ENCODE measurements at regions not wholly inside any gene's neighbourhood (a gene's known extent, or its start where the extent isn't known, plus 50 kb on each side); places are given as distances from the start of the nearest gene placed in this dataset.
"Not testable (repeated sequence)": the region's sequence is repeated elsewhere in the genome, so short reads cannot be mapped to it uniquely, and the experiment has no call there.

DNA sequence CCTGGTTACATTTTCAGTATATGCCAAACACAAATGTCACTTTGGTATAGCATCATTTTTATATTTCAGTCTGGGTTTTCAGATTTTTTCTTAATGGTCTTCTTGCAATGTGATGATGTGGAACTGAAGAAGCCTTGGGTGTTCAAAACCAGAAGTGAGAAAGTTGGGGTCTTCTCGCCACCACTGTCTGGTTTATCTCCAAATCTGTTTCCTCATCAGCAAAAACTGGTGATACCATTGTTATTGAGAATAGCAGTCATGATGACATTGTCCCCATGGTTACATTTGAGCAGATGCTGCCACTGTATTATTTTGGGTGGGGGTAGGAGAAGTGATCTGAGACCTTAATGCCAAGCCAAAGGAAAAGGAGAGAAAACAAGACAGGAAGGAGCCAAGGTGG is 85.9 kb upstream of the MAP3K1 start:
- Histone ChIP-seq H3K4me3 (ENCODE audit: low read length) (no peak overlapping the region), H3K27ac (ENCODE audit: low read length) (no peak overlapping the region), H3K36me3 (ENCODE audit: control insufficient read depth, low read depth, low read length) (no peaks in the 10 kb centered on the region), H3K9ac (ENCODE audit: low read length) (no peak overlapping the region), H3K27me3 (ENCODE audit: control insufficient read depth, insufficient read depth, low read length) (no peaks in the 10 kb centered on the region), H3K9me3 (ENCODE audit: control insufficient read depth, low read depth, low read length) (no peaks in the 10 kb centered on the region), H3K4me1 (ENCODE audit: control insufficient read depth, low read depth, low read length) (peaks cover 14% of the 10 kb centered on the region)

DNA sequence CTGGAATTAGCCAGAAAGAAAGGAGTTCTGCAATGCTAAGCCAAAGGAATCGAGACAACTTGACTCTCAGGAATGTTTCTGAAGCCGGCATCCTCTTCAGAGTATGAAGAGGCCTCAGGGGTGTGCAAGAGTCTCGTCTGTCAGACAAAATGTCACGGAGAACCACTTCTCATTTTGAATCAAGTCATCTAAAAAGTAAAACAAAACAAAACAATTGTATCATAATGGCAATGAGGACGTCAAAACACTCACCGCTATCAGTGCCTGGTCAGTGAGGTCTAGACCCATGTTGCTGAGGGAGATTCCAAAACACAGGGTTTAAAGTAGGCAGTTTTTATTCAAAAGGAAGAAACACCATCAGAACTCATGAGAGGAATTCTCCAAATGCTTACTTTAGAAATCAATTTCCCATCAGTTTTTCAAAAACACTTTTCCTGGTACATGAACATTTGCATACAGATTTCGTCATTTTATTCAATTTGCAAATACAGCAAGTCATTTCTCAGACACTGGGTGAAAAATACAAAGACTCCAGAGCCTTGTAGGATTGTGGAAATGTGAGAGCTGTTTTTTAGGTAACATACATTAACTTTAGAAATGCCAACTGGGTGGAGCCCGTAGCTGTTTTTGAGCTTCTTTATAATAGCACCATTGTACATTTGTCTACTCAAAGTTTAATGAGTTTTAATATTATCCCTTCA is 89.5 kb upstream of the MAP3K1 start:
- Histone ChIP-seq H3K27me3 (ENCODE audit: control insufficient read depth, insufficient read depth, low read length) (no peaks in the 10 kb centered on the region), H3K9me3 (ENCODE audit: control insufficient read depth, low read depth, low read length) (no peaks in the 10 kb centered on the region), H3K9ac (ENCODE audit: low read length) (no peak overlapping the region), H3K4me1 (ENCODE audit: control insufficient read depth, low read depth, low read length) (no peaks in the 10 kb centered on the region), H3K27ac (ENCODE audit: low read length) (no peak overlapping the region), H3K4me3 (ENCODE audit: low read length) (no peak overlapping the region), H3K36me3 (ENCODE audit: control insufficient read depth, low read depth, low read length) (no peaks in the 10 kb centered on the region)

GRCh38 chr5:56724857-56725256 is 90.5 kb upstream of the MAP3K1 start:
- not testable (repeated sequence) for H3K27me3 ChIP-seq (ENCODE audit: control insufficient read depth, insufficient read depth, low read length); H3K4me1 ChIP-seq (ENCODE audit: control insufficient read depth, low read depth, low read length); H3K9me3 ChIP-seq (ENCODE audit: control insufficient read depth, low read depth, low read length); H3K36me3 ChIP-seq (ENCODE audit: control insufficient read depth, low read depth, low read length); H3K9ac ChIP-seq (ENCODE audit: low read length); H3K27ac ChIP-seq (ENCODE audit: low read length); H3K4me3 ChIP-seq (ENCODE audit: low read length)

DNA sequence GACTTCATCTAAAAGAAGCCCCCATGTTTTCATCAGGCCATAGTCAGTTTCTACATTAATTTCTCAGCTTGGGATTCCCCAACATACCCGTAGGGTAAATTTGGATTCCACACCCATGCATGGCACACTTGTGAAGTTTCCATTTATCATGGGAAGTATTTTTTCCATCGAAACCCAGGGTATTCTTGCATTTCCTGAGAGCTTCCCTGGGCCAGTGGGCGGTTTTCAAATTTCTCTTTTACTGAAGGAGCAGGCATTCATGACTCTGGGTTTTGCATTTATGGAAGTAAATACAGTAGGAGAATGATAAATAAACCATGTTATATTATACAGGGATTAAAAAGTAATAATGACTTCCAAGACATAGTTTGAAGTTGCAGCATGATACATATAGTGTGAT is 93.0 kb upstream of the MAP3K1 start:
- Histone ChIP-seq H3K27me3 (ENCODE audit: control insufficient read depth, insufficient read depth, low read length) (no peaks in the 10 kb centered on the region), H3K9me3 (ENCODE audit: control insufficient read depth, low read depth, low read length) (no peaks in the 10 kb centered on the region), H3K36me3 (ENCODE audit: control insufficient read depth, low read depth, low read length) (no peaks in the 10 kb centered on the region), H3K4me3 (ENCODE audit: low read length) (no peak overlapping the region), H3K27ac (ENCODE audit: low read length) (no peak overlapping the region), H3K9ac (ENCODE audit: low read length) (no peak overlapping the region), H3K4me1 (ENCODE audit: control insufficient read depth, low read depth, low read length) (no peaks in the 10 kb centered on the region)

DNA sequence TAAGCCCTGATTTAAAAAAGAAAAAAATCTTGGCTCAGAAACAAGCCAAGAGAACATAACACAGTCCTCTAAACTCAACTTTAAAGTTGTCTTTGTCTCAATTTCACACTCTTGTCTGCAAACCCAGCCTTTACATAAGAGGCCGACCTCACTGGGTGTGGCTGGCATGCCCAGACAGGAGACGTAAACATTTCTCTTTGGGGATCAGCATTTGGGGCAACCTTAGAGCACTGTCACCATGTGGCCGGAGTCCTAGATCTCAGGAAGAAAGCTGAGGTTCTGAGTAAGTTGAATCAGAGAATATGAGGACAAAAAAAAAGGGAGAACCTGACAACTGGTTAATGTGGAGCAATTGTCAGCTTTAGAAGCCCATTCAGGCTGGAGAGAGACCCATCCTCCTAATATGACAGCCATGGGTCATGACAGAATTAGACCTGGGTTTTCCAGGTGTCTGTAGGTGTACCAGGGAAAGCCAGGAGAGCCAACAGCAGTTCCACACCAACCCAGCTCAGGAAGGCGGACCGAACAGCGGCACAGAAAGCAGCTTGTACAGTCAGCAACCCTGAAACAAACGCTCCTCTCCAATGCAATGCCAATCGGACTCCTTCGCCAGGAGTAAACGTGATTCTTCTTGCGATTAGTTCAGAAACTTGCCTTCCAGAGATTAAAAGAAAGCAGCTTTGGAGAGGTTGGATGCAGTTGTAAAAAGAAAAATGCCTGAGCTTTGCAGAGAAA is 97.9 kb upstream of the MAP3K1 start:
- Histone ChIP-seq H3K9me3 (ENCODE audit: control insufficient read depth, low read depth, low read length) (no peaks in the 10 kb centered on the region), H3K9ac (ENCODE audit: low read length) (no peak overlapping the region), H3K27ac (ENCODE audit: low read length) (no peak overlapping the region), H3K4me3 (ENCODE audit: low read length) (no peak overlapping the region), H3K27me3 (ENCODE audit: control insufficient read depth, insufficient read depth, low read length) (no peaks in the 10 kb centered on the region), H3K4me1 (ENCODE audit: control insufficient read depth, low read depth, low read length) (peaks cover 17% of the 10 kb centered on the region), H3K36me3 (ENCODE audit: control insufficient read depth, low read depth, low read length) (no peaks in the 10 kb centered on the region)

DNA sequence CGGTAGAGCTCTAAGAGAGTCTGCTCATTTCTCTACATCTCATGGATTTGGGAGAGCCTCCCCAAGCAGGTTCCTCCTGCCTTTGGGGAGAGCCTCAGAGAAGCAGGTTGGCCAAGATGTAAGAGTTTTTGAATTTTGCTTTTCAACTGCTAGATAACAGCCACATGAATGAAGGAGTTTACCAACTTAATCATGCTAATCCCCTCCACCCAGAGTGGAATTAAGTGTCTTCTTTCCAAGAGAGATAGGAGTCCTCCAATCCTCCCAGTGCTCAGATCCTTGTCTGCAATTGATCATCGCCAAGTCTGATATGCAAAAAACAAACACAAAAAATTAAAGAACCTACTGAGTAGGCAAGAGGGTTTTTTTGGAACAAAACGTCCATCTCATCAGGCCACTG is 99.4 kb upstream of the MAP3K1 start:
- H3K4me1 ChIP-seq (ENCODE audit: control insufficient read depth, low read depth, low read length), result peaks cover 17% of the 10 kb centered on the region
- H3K27me3 ChIP-seq (ENCODE audit: control insufficient read depth, insufficient read depth, low read length), result no peaks in the 10 kb centered on the region
- no peak overlapping the region for H3K27ac ChIP-seq (ENCODE audit: low read length)
- H3K36me3 ChIP-seq (ENCODE audit: control insufficient read depth, low read depth, low read length), result no peaks in the 10 kb centered on the region
- no peak overlapping the region for H3K9ac ChIP-seq (ENCODE audit: low read length)
- H3K9me3 ChIP-seq (ENCODE audit: control insufficient read depth, low read depth, low read length), result no peaks in the 10 kb centered on the region
- no peak overlapping the region for H3K4me3 ChIP-seq (ENCODE audit: low read length)

GRCh38 chr5:56712895-56713591 is 102.3 kb upstream of the MAP3K1 start:
- no peak overlapping the region for H3K4me3 ChIP-seq (ENCODE audit: low read length)
- no peaks in the 10 kb centered on the region for H3K36me3 ChIP-seq (ENCODE audit: control insufficient read depth, low read depth, low read length)
- no peak overlapping the region for H3K9ac ChIP-seq (ENCODE audit: low read length)

DNA sequence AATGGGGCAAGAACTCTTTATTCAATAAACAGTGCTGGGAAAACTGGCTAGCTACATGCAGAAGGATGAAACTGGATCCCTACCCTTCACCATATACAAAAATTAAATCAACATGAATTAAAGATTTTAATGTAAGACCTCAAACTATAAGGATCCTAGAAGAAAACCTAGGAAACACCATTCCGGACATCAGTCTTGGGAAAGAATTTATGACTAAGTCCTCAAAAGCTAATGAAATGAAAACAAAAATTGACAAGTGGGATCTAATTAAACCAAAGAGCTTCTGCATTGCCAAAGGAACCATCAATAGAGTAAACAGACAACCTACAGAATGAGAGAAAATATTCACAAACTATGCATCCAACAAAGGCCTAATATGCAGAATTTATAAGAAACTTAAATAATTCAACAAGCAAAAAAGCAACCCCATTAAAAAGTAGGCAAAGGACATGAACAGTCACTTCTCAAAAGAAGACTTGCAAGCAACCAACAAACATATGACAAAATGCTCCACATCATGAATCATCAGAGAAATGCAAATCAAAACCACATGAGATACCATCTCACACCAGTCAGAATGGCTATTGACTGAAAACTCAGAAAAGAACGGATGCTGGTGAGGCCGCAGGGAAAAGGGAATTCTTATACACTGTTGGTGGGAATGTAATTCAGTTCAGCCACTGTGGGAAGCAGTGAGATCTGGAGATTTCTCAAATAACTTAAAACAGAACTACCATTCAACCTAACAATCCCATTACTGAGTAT is 104.3 kb upstream of the MAP3K1 start:
- Histone ChIP-seq H3K9me3 (ENCODE audit: control insufficient read depth, low read depth, low read length) (no peaks in the 10 kb centered on the region), H3K9ac (ENCODE audit: low read length) (no peak overlapping the region), H3K36me3 (ENCODE audit: control insufficient read depth, low read depth, low read length) (no peaks in the 10 kb centered on the region), H3K27me3 (ENCODE audit: control insufficient read depth, insufficient read depth, low read length) (no peaks in the 10 kb centered on the region), H3K4me3 (ENCODE audit: low read length) (no peak overlapping the region), H3K4me1 (ENCODE audit: control insufficient read depth, low read depth, low read length) (peaks cover 16% of the 10 kb centered on the region), H3K27ac (ENCODE audit: low read length) (no peak overlapping the region)

More at GRCh38 chr5:56712895-56713591, 102.3 kb upstream of the MAP3K1 start:
- Histone ChIP-seq H3K4me1 (ENCODE audit: control insufficient read depth, low read depth, low read length) (peaks cover 17% of the 10 kb centered on the region), H3K27me3 (ENCODE audit: control insufficient read depth, insufficient read depth, low read length) (no peaks in the 10 kb centered on the region), H3K27ac (ENCODE audit: low read length) (no peak overlapping the region), H3K9me3 (ENCODE audit: control insufficient read depth, low read depth, low read length) (no peaks in the 10 kb centered on the region)

DNA sequence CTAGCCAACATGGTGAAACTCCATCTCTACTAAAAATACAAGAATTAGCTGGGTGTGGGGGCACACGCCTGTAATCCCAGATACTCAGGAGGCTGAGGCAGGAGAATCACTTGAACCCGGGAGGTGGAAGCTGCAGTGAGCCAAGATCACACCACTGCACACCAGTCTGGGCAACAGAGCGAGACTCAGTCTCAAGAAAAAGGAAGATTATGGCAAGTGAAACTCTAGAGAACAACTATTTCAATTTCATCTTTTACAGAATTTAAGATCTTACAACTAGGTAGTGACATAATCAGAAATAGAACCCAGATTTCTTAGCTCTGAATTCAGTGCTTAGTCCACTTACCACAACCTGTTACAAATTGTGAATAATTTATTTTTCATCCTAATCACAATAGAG is 108.8 kb upstream of the MAP3K1 start:
- no peaks in the 10 kb centered on the region for H3K9me3 ChIP-seq (ENCODE audit: control insufficient read depth, low read depth, low read length)
- H3K4me3 ChIP-seq (ENCODE audit: low read length), result no peak overlapping the region
- H3K27ac ChIP-seq (ENCODE audit: low read length), result no peak overlapping the region
- no peak overlapping the region for H3K9ac ChIP-seq (ENCODE audit: low read length)
- no peaks in the 10 kb centered on the region for H3K27me3 ChIP-seq (ENCODE audit: control insufficient read depth, insufficient read depth, low read length)
- no peaks in the 10 kb centered on the region for H3K4me1 ChIP-seq (ENCODE audit: control insufficient read depth, low read depth, low read length)
- no peaks in the 10 kb centered on the region for H3K36me3 ChIP-seq (ENCODE audit: control insufficient read depth, low read depth, low read length)

GRCh38 chr5:56705217-56705616 is 110.1 kb upstream of the MAP3K1 start:
- no peak overlapping the region for H3K27ac ChIP-seq (ENCODE audit: low read length)
- H3K9ac ChIP-seq (ENCODE audit: low read length), result no peak overlapping the region
- no peaks in the 10 kb centered on the region for H3K9me3 ChIP-seq (ENCODE audit: control insufficient read depth, low read depth, low read length)
- H3K36me3 ChIP-seq (ENCODE audit: control insufficient read depth, low read depth, low read length), result no peaks in the 10 kb centered on the region
- H3K27me3 ChIP-seq (ENCODE audit: control insufficient read depth, insufficient read depth, low read length), result no peaks in the 10 kb centered on the region
- no peak overlapping the region for H3K4me3 ChIP-seq (ENCODE audit: low read length)
- peaks cover 2% of the 10 kb centered on the region for H3K4me1 ChIP-seq (ENCODE audit: control insufficient read depth, low read depth, low read length)

GRCh38 chr5:56703952-56704351 is 111.4 kb upstream of the MAP3K1 start:
- Histone ChIP-seq H3K27ac (ENCODE audit: low read length) (no peak overlapping the region), H3K27me3 (ENCODE audit: control insufficient read depth, insufficient read depth, low read length) (no peaks in the 10 kb centered on the region)

More at GRCh38 chr5:56703952-56704351, 111.4 kb upstream of the MAP3K1 start:
- Histone ChIP-seq H3K9me3 (ENCODE audit: control insufficient read depth, low read depth, low read length) (no peaks in the 10 kb centered on the region), H3K36me3 (ENCODE audit: control insufficient read depth, low read depth, low read length) (no peaks in the 10 kb centered on the region), H3K9ac (ENCODE audit: low read length) (no peak overlapping the region), H3K4me3 (ENCODE audit: low read length) (no peak overlapping the region), H3K4me1 (ENCODE audit: control insufficient read depth, low read depth, low read length) (peaks cover 14% of the 10 kb centered on the region)

Measured in iPS-18a (cell line).